ENCODE measurements at regions not wholly inside any gene's neighbourhood (a gene's known extent, or its start where the extent isn't known, plus 50 kb on each side); places are given as distances from the start of the nearest gene placed in this dataset.

- ChIA-PET CTCF (no interaction called here), POLR2A (no interaction called here)
- H3K27me3 Mint-ChIP-seq (ENCODE audit: insufficient read depth, unreplicated experiment): no peaks in the 10 kb centered on the region
- TF ChIP-seq CTCF (IDR thresholded peaks at IDR 0.05; ENCODE audit: insufficient read depth in 1 of 2, low read depth in 1 of 2, low read length in 1 of 2, severe bottlenecking in 1 of 2, unreplicated experiment in 1 of 2): no peak
- no peaks in the 10 kb centered on the region for H3K4me1 ChIP-seq
- no peaks in the 10 kb centered on the region for H3K36me3 Mint-ChIP-seq (ENCODE audit: insufficient read depth, unreplicated experiment)
- no peak overlapping the region for H3K27ac Mint-ChIP-seq (ENCODE audit: unreplicated experiment)
- no peaks in the 10 kb centered on the region for H3K9me3 ChIP-seq
- H3K9me3 Mint-ChIP-seq (ENCODE audit: unreplicated experiment): peaks cover 13% of the 10 kb centered on the region
- H3K27me3 ChIP-seq (replicated peaks; ENCODE audit: control insufficient read depth, insufficient read depth, low read length): no peaks in the 10 kb centered on the region
- no peak overlapping the region for H3K4me3 Mint-ChIP-seq (ENCODE audit: unreplicated experiment)
- H3K4me1 Mint-ChIP-seq (ENCODE audit: low read depth, unreplicated experiment): no peaks in the 10 kb centered on the region
- intact Hi-C loops (cut with micrococcal nuclease; ENCODE audit: unreplicated experiment): loop anchor here (1.0 kb wide), 1 partner anchor 94 kb away; no protein-coding TSS in a partner anchor
- no peak for DNase-seq
- no peak overlapping the region for H3K4me3 ChIP-seq (ENCODE audit: low read depth, low read length)
- BruUV-seq (replicated peaks): no TSS peak
- no peaks in the 10 kb centered on the region for H3K36me3 ChIP-seq (ENCODE audit: control insufficient read depth, insufficient read depth, low read length)
Observed at GRCh38 chr14:45715946-45716345, 462.9 kb upstream of the MIS18BP1 start.

GRCh38 chr14:45709541-45709940 lies 456.5 kb upstream of the MIS18BP1 start:
- no peaks in the 10 kb centered on the region for H3K4me1 ChIP-seq
- no peak for TF ChIP-seq CTCF (IDR thresholded peaks at IDR 0.05; ENCODE audit: insufficient read depth in 1 of 2, low read depth in 1 of 2, low read length in 1 of 2, severe bottlenecking in 1 of 2, unreplicated experiment in 1 of 2)
- no peak overlapping the region for H3K4me3 ChIP-seq (ENCODE audit: low read depth, low read length)
- POLR2A ChIA-PET: no interaction called here
- no peaks in the 10 kb centered on the region for H3K27me3 Mint-ChIP-seq (ENCODE audit: insufficient read depth, unreplicated experiment)
- H3K36me3 Mint-ChIP-seq (ENCODE audit: insufficient read depth, unreplicated experiment): no peaks in the 10 kb centered on the region
- H3K9me3 Mint-ChIP-seq (ENCODE audit: unreplicated experiment): no peaks in the 10 kb centered on the region
- intact Hi-C loops (cut with micrococcal nuclease; ENCODE audit: unreplicated experiment): no loop called here
- CTCF ChIA-PET: no interaction called here
- no peaks in the 10 kb centered on the region for H3K27me3 ChIP-seq (replicated peaks; ENCODE audit: control insufficient read depth, insufficient read depth, low read length)
- no peak overlapping the region for H3K4me3 Mint-ChIP-seq (ENCODE audit: unreplicated experiment)
- BruUV-seq (replicated peaks): no TSS peak
- H3K9me3 ChIP-seq: no peaks in the 10 kb centered on the region
- H3K36me3 ChIP-seq (ENCODE audit: control insufficient read depth, insufficient read depth, low read length): no peaks in the 10 kb centered on the region
- no peak for DNase-seq
- H3K27ac Mint-ChIP-seq (ENCODE audit: unreplicated experiment): no peak overlapping the region
- no peaks in the 10 kb centered on the region for H3K4me1 Mint-ChIP-seq (ENCODE audit: low read depth, unreplicated experiment)

GRCh38 chr14:45705940-45706534 lies 453.0 kb upstream of the MIS18BP1 start:
- no peak for DNase-seq
- POLR2A ChIA-PET: no interaction called here
- no peaks in the 10 kb centered on the region for H3K4me1 ChIP-seq
- BruUV-seq (replicated peaks): no TSS peak
- H3K9me3 ChIP-seq: no peaks in the 10 kb centered on the region
- CTCF ChIA-PET: no interaction called here
- no peak overlapping the region for H3K4me3 ChIP-seq (ENCODE audit: low read depth, low read length)
- no peaks in the 10 kb centered on the region for H3K27me3 Mint-ChIP-seq (ENCODE audit: insufficient read depth, unreplicated experiment)
- intact Hi-C loops (cut with micrococcal nuclease; ENCODE audit: unreplicated experiment): no loop called here
- H3K36me3 Mint-ChIP-seq (ENCODE audit: insufficient read depth, unreplicated experiment): no peaks in the 10 kb centered on the region
- no peaks in the 10 kb centered on the region for H3K9me3 Mint-ChIP-seq (ENCODE audit: unreplicated experiment)
- no peaks in the 10 kb centered on the region for H3K36me3 ChIP-seq (ENCODE audit: control insufficient read depth, insufficient read depth, low read length)
- H3K27me3 ChIP-seq (replicated peaks; ENCODE audit: control insufficient read depth, insufficient read depth, low read length): no peaks in the 10 kb centered on the region
- H3K4me3 Mint-ChIP-seq (ENCODE audit: unreplicated experiment): no peak overlapping the region
- no peaks in the 10 kb centered on the region for H3K4me1 Mint-ChIP-seq (ENCODE audit: low read depth, unreplicated experiment)
- no peak for TF ChIP-seq CTCF (IDR thresholded peaks at IDR 0.05; ENCODE audit: insufficient read depth in 1 of 2, low read depth in 1 of 2, low read length in 1 of 2, severe bottlenecking in 1 of 2, unreplicated experiment in 1 of 2)
- H3K27ac Mint-ChIP-seq (ENCODE audit: unreplicated experiment): no peak overlapping the region
